BLaER1 treated with 17β-estradiol and CSF1 and Interleukin-3, amounts not matched to agents 10 nM and 100 nM (cell line): ENCODE measurements at regions not wholly inside any gene's neighbourhood (a gene's known extent, or its start where the extent isn't known, plus 50 kb on each side); places are given as distances from the start of the nearest gene placed in this dataset.

Experiments used
- H3K27ac ChIP-seq, 11 experiments: shearing (Covaris generic); formaldehyde crosslinking; 2 replicates each; pipeline ENCODE4 v1.8.1; 2022
- H3K27me3 ChIP-seq, 11 experiments: shearing (Covaris generic); formaldehyde crosslinking; 2 replicates each; pipeline ENCODE4 v1.8.1; 2022
- H3K36me3 ChIP-seq, 11 experiments: shearing (Covaris generic); formaldehyde crosslinking; 2 replicates each; pipeline ENCODE4 v1.8.1; 2022
- H3K4me1 ChIP-seq, 10 experiments: shearing (Covaris generic); formaldehyde crosslinking; 2 replicates each; pipeline ENCODE4 v1.8.1; 2022
- H3K4me2 ChIP-seq, 11 experiments: shearing (Covaris generic); formaldehyde crosslinking; 2 replicates each; pipeline ENCODE4 v1.8.1; 2022
- H3K4me3 ChIP-seq, 10 experiments: shearing (Covaris generic); formaldehyde crosslinking; 2 replicates each; pipeline ENCODE4 v1.8.1; 2022
- H3K9ac ChIP-seq, 11 experiments: shearing (Covaris generic); formaldehyde crosslinking; 2 replicates each; pipeline ENCODE4 v1.8.1; 2022
- H3K9me3 ChIP-seq, 11 experiments: shearing (Covaris generic); formaldehyde crosslinking; replicated peaks in 1 of 11; 2 replicates each; pipeline ENCODE4 v1.8.1; 2022
- H4K20me1 ChIP-seq, 11 experiments: shearing (Covaris generic); formaldehyde crosslinking; 2 replicates each; pipeline ENCODE4 v1.8.1; 2022
- Cebpa-rat ChIP-seq, 11 experiments: shearing (Covaris generic); IDR thresholded peaks; 2 replicates each; pipeline ENCODE4 v1.8.1; 2022

DNA sequence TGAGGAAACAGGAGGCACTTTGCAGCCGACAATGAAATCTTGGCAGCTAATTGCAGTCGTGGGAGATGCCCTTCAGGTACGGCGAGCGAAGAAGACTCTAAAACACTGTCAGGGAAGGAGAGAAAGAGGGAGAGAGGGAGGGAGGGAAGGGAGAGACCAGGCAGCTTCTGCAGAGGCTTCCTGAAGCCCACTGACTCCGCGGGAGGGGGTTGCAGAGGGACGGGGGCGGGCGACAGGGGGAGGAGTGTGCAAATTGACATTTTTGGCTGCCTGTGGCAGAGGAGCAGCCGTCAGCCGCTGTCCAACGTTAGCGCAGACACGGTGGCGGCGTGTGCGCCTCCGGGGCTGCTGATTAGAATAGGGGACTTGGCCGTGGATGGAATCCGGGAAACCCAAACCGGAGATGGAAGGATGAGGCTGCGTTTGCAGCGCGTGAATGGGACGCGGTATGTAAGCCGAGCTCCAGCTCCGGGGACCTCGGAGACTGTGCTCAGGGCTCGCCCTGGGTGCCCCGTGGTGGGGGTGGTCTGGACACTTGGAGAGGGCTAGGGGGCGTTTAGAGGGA lies 849.1 kb upstream of the RBFOX1 start:
- H3K4me2 ChIP-seq, result no peak overlapping the region
- no peaks in the 10 kb centered on the region for H4K20me1 ChIP-seq
- TF ChIP-seq Cebpa-rat (IDR thresholded peaks at IDR 0.05), result no peak
- H3K4me1 ChIP-seq, result peaks cover 0 to 14% (median 0%) of the 10 kb centered on the region in 10 experiments; a peak in 4 of 20 replicates
- H3K4me3 ChIP-seq, result no peak overlapping the region
- H3K27me3 ChIP-seq, result no peaks in the 10 kb centered on the region
- H3K9me3 ChIP-seq, result peaks cover 0 to 3% (median 0%) of the 10 kb centered on the region in 11 experiments; a peak in 1 of 22 replicates
- H3K27ac ChIP-seq, result no peak overlapping the region
- H3K9ac ChIP-seq, result no peak overlapping the region
- H3K36me3 ChIP-seq, result no peaks in the 10 kb centered on the region

DNA sequence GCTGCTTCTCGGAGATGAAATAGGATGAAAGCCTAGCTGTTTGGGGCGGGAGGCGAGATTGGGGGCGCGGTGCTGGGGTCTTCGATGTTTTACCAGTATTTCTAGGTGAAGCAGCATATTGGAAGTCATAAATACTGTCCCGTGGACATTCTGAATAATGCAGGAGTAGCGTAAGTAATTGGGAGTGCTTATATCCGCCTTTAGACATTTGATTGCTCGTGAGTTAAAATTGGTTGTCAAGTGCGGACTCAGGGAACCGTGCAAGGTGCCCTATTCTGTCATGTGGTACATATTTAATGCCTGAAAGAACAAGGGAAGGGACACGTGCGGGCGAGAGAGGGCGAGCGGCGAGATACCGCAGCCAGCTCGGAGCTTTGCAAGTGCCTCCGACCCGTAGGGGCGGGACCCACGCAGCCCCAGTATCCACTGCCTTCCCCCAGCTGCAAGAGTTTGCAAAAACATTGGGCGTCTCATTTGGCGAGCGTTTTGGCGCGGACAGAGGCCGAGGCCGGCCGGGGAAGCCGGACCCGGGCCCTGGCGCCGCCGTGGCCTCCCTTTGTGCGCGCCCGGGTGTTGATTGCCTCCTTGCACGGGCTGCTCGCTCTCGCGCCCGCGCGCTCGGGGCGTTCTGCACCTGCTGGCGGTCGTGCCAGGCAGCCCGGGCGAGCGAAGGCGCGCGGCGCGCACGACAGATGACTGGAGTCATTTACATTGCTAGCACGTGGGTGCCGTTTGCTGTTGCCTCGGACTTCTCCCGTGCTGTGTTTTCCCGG lies 849.8 kb upstream of the RBFOX1 start:
- no peak overlapping the region for H3K27ac ChIP-seq
- H3K9ac ChIP-seq, result no peak overlapping the region
- no peaks in the 10 kb centered on the region for H4K20me1 ChIP-seq
- H3K4me1 ChIP-seq, result peaks cover 0 to 14% (median 0%) of the 10 kb centered on the region in 10 experiments; a peak in 4 of 20 replicates
- no peak overlapping the region for H3K4me2 ChIP-seq
- TF ChIP-seq Cebpa-rat (IDR thresholded peaks at IDR 0.05), result no peak
- no peaks in the 10 kb centered on the region for H3K27me3 ChIP-seq
- H3K36me3 ChIP-seq, result no peaks in the 10 kb centered on the region
- H3K4me3 ChIP-seq, result no peak overlapping the region
- H3K9me3 ChIP-seq, result peaks cover 0 to 6% (median 1%) of the 10 kb centered on the region in 11 experiments; a peak in 14 of 22 replicates

DNA sequence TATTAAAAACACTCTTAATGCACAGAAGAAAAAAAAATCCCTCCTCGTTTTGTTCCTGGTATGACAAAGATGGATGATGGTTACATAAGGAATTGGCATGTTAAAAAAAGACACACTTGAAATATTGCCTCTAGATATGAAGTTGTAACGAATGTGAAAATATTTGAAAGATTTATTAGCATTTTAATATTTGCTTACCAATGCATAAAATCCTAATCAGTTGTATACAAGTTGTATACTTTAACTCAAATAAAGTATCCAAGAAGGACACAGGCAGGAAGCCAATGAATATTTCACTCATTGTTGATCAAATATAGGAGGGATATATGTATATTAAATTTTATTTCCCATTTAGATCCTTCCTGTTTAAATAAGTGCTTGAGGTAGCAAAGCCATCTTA lies 850.8 kb upstream of the RBFOX1 start:
- no peak overlapping the region for H3K9ac ChIP-seq
- H4K20me1 ChIP-seq, result no peaks in the 10 kb centered on the region
- H3K4me3 ChIP-seq, result no peak overlapping the region
- no peak for TF ChIP-seq Cebpa-rat (IDR thresholded peaks at IDR 0.05)
- no peaks in the 10 kb centered on the region for H3K27me3 ChIP-seq
- peaks cover 0 to 14% (median 0%) of the 10 kb centered on the region in 10 experiments; a peak in 4 of 20 replicates for H3K4me1 ChIP-seq
- peaks cover 10 to 16% (median 11%) of the 10 kb centered on the region in 11 experiments; a peak in 21 of 22 replicates for H3K9me3 ChIP-seq
- H3K36me3 ChIP-seq, result no peaks in the 10 kb centered on the region
- H3K4me2 ChIP-seq, result no peak overlapping the region
- no peak overlapping the region for H3K27ac ChIP-seq

DNA sequence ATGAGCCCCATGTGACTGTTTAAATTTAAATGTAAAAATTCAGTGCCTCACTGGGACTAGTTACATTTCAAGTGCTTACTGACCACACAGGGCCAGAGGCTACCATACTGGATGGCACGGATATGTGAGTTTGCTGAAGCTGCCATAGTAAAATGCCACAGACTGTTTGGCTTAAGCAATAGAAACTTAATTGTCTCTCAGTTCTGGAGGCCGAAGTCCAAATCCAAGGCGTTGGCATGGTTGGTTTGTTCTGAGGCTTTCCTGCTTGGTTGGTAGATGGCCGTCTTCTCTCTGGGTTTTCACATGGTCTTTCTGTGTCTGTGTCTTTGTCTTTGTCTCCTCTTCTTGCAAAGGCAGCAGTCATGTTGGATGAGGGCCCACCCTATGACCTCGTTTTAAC lies 878.9 kb upstream of the RBFOX1 start:
- H3K27me3 ChIP-seq, result no peaks in the 10 kb centered on the region
- H3K9ac ChIP-seq, result no peak overlapping the region
- H3K27ac ChIP-seq, result no peak overlapping the region
- peaks cover 0 to 8% (median 0%) of the 10 kb centered on the region in 11 experiments; a peak in 4 of 22 replicates for H3K9me3 ChIP-seq
- no peak overlapping the region for H3K4me2 ChIP-seq
- H3K4me1 ChIP-seq, result no peaks in the 10 kb centered on the region
- no peak for TF ChIP-seq Cebpa-rat (IDR thresholded peaks at IDR 0.05)
- H4K20me1 ChIP-seq, result no peaks in the 10 kb centered on the region
- no peaks in the 10 kb centered on the region for H3K36me3 ChIP-seq
- H3K4me3 ChIP-seq, result no peak overlapping the region

DNA sequence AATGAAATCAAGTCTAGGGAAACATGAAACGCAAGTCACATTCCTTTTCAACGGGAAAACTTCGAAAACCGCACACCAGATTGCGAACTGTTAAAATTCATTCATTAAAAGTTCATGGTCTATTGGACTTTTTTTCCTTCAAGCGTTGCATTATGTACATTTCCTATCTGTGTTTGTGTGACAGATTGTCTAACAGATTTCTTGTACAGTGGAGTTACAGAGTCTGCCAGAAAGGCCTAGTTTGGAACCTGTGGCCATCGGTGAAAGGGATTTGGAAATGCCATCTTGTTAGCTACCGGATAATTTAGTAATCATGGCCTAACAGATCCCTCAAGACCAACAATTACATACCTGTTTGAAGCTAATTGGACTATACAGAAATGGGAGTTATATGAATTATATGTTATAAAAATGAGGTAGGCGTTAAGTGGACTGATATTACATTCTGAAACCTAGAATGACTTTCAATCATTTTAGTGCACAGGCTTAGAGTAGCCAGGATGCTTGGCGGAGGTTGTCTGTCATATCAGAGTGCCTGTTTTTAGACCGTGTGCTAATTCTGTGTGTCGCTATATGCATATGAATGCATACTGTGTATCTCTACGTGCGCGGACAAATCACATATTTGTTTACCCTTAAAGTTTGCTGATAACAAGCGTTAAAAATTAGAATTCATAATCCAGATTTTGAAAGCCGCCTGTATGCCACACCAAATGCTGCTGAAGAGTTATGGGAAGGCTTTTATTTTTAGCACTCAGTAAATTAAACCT lies 885.4 kb upstream of the RBFOX1 start:
- Histone ChIP-seq H3K4me1 (no peaks in the 10 kb centered on the region; a peak in 1 of 20 replicates), H3K27ac (no peak overlapping the region), H3K9me3 (peaks cover 0 to 6% (median 0%) of the 10 kb centered on the region in 11 experiments; a peak in 4 of 22 replicates), H3K4me3 (no peak overlapping the region), H3K4me2 (no peak overlapping the region), H4K20me1 (no peaks in the 10 kb centered on the region), H3K9ac (no peak overlapping the region), H3K27me3 (no peaks in the 10 kb centered on the region), H3K36me3 (no peaks in the 10 kb centered on the region)
- TF ChIP-seq Cebpa-rat (IDR thresholded peaks at IDR 0.05), result no peak

DNA sequence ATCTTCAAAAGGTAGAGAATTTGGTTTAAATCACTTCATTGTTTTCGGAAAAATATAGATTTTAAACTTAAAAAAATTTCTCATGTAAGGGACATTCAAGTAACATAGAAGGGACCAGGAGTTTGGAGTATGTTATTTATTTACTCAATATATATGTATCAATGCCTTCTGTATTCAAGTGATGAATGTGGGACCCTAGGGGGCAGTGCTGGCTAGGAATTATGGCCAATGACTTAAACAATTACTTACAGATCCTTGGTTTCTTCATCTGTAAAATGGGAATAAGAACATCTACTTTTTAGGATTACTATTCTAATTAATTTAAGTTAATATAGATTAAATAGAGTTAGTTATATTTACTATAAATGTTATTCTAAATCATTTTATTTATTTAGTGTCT lies 886.3 kb upstream of the RBFOX1 start:
- Histone ChIP-seq H3K4me3 (no peak overlapping the region), H3K9me3 (no peaks in the 10 kb centered on the region), H3K36me3 (no peaks in the 10 kb centered on the region), H3K9ac (no peak overlapping the region), H3K27ac (no peak overlapping the region), H3K27me3 (no peaks in the 10 kb centered on the region), H4K20me1 (no peaks in the 10 kb centered on the region), H3K4me1 (no peaks in the 10 kb centered on the region; a peak in 1 of 20 replicates), H3K4me2 (no peak overlapping the region)
- no peak for TF ChIP-seq Cebpa-rat (IDR thresholded peaks at IDR 0.05)

DNA sequence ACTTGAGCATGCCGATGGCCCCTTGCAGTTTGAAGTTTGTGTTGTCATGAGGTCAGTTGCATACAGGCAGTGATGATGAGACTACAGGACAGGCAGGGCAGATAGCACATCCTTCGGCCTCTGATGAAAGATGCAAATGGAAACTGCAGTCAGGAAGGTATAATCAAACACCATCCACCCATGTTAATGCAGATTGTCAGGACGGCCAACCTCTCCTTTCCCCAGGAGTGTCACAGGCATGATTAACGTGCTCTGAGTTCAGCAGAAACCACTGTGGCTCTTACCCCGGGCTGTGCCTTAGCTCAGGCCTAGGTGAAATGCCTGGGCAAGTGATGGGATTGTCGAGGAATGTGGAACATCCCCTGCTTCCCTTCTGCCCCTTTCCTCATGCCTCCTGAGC lies 893.5 kb upstream of the RBFOX1 start:
- Histone ChIP-seq H3K4me2 (no peak overlapping the region), H3K9me3 (peaks cover 0 to 13% (median 0%) of the 10 kb centered on the region in 11 experiments; a peak in 6 of 22 replicates), H3K36me3 (no peaks in the 10 kb centered on the region), H3K4me3 (no peak overlapping the region), H3K27ac (no peak overlapping the region), H3K27me3 (no peaks in the 10 kb centered on the region), H3K4me1 (no peaks in the 10 kb centered on the region; a peak in 1 of 20 replicates), H4K20me1 (no peaks in the 10 kb centered on the region), H3K9ac (no peak overlapping the region)
- no peak for TF ChIP-seq Cebpa-rat (IDR thresholded peaks at IDR 0.05)

DNA sequence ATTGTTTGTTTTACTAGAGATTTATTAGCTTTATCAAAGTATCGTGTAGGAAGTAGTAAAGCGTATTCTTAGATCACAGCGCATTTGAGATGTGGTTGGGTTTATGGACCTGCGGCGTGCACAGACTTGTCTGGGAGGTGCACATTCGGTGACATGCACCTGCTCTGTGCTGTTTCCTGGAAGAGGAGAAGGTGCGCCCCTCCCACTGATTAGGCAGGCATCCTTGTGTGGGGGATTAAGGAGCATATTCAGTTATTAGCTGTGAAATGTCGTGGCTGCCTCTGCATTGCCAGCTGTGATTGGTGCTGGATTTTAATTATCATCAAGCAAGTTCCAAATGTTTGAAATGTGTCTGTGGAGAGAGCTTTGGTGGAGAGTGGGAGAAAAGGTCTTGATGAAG lies 903.8 kb upstream of the RBFOX1 start:
- Histone ChIP-seq H3K27me3 (no peaks in the 10 kb centered on the region), H4K20me1 (no peaks in the 10 kb centered on the region; a peak in 1 of 22 replicates), H3K4me1 (no peaks in the 10 kb centered on the region), H3K4me3 (no peak overlapping the region), H3K36me3 (no peaks in the 10 kb centered on the region), H3K9ac (no peak overlapping the region), H3K9me3 (no peaks in the 10 kb centered on the region), H3K27ac (no peak overlapping the region), H3K4me2 (no peak overlapping the region)
- TF ChIP-seq Cebpa-rat (IDR thresholded peaks at IDR 0.05), result no peak

DNA sequence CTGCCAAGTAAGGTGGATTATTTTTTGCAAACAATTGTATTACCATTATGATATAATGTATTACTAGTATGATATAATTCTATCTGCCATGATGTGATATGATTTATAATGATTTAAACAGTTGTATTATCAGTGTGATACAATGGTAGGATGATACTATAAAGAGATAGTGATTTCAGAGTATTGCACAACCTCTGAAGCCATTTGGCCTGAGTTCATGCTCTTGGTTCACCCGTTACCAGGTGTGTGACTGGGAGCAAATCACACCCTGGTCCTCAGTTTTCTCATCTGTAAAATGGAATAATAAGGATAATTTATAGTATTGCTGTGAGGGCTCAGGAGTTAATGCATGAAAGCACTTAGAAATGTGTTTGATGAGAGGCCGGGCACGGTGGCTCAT lies 905.0 kb upstream of the RBFOX1 start:
- Histone ChIP-seq H3K4me1 (no peaks in the 10 kb centered on the region), H3K27ac (no peak overlapping the region), H4K20me1 (no peaks in the 10 kb centered on the region; a peak in 1 of 22 replicates), H3K4me2 (no peak overlapping the region), H3K9me3 (0 out of 22 replicates have a peak, but pooled peaks cover 0 to 4% (median 0%) of the 10 kb centered on the region in 11 experiments), H3K9ac (no peak overlapping the region), H3K4me3 (no peak overlapping the region), H3K36me3 (no peaks in the 10 kb centered on the region), H3K27me3 (no peaks in the 10 kb centered on the region)
- TF ChIP-seq Cebpa-rat (IDR thresholded peaks at IDR 0.05), result peak in 1 of 11 experiments; percentile 56; a peak in 2 of 22 replicates
